HepG2 (cell line): ENCODE measurements at regions not wholly inside any gene's neighbourhood (a gene's known extent, or its start where the extent isn't known, plus 50 kb on each side); places are given as distances from the start of the nearest gene placed in this dataset.

Experiments used
- ATF1 ChIP-seq: IDR thresholded peaks from 2 replicates; pipeline ENCODE4 v1.6.1; 2016; ENCODE audit warnings: mild to moderate bottlenecking, control low read depth
- IRX3 ChIP-seq: sonication (generic); formaldehyde crosslinking; IDR thresholded peaks from 2 replicates; pipeline ENCODE4 v1.8.1; 2023; ENCODE audit warnings: mild to moderate bottlenecking, low read depth, missing genetic modification reagents, borderline replicate concordance
- KAT7 ChIP-seq: IDR thresholded peaks from 2 replicates; pipeline ENCODE4 v1.6.1; 2018; ENCODE audit warnings: borderline replicate concordance, missing compliant biosample characterization
- SAP130 ChIP-seq: IDR thresholded peaks from 2 replicates; pipeline ENCODE4 v1.6.1; 2016; ENCODE audit warnings: low read depth
- ZBTB20 ChIP-seq: sonication (generic); formaldehyde crosslinking; IDR thresholded peaks from 2 replicates; pipeline ENCODE4 v1.8.1; 2023; ENCODE audit warnings: missing genetic modification reagents, low read depth, mild to moderate bottlenecking, borderline replicate concordance
- ZNF296 ChIP-seq: sonication (generic); formaldehyde crosslinking; conservative IDR thresholded peaks from 2 replicates; pipeline ENCODE4 v1.5.0; 2020; ENCODE audit warnings: mild to moderate bottlenecking, missing genetic modification reagents
- ZNF33B ChIP-seq: sonication (generic); formaldehyde crosslinking; IDR thresholded peaks from 2 replicates; pipeline ENCODE4 v1.5.1; 2020; ENCODE audit warnings: mild to moderate bottlenecking, missing genetic modification reagents
- ZNF619 ChIP-seq: sonication (generic); formaldehyde crosslinking; IDR thresholded peaks from 2 replicates; pipeline ENCODE4 v1.4.0; 2020; ENCODE audit warnings: mild to moderate bottlenecking, missing genetic modification reagents
- TF ChIP-seq, protein P1 (sequence below): sonication (generic); formaldehyde crosslinking; IDR thresholded peaks from 2 replicates; pipeline ENCODE4 v1.5.0; 2020; ENCODE audit warnings: missing genetic modification reagents
- TF ChIP-seq, protein P2 (sequence below): sonication (generic); formaldehyde crosslinking; conservative IDR thresholded peaks from 2 replicates; pipeline ENCODE4 v1.4.0; 2020; ENCODE audit warnings: missing genetic modification reagents
- TF ChIP-seq, protein P3 (sequence below): sonication (generic); formaldehyde crosslinking; IDR thresholded peaks from 2 replicates; pipeline ENCODE4 v1.4.0; 2020; ENCODE audit warnings: mild to moderate bottlenecking, missing genetic modification reagents, borderline replicate concordance
- TF ChIP-seq, protein P4 (sequence below): sonication (generic); formaldehyde crosslinking; IDR thresholded peaks from 2 replicates; pipeline ENCODE4 v1.4.0; 2020; ENCODE audit warnings: missing genetic modification reagents
- TF ChIP-seq, protein P5 (sequence below): sonication (generic); formaldehyde crosslinking; IDR thresholded peaks from 2 replicates; pipeline ENCODE4 v1.4.0; 2020; ENCODE audit warnings: missing genetic modification reagents
- TF ChIP-seq, protein P6 (sequence below): IDR thresholded peaks from 2 replicates; pipeline ENCODE4 v1.6.1; 2012; ENCODE audit warnings: low read length, improper control_type of control experiment

DNA sequence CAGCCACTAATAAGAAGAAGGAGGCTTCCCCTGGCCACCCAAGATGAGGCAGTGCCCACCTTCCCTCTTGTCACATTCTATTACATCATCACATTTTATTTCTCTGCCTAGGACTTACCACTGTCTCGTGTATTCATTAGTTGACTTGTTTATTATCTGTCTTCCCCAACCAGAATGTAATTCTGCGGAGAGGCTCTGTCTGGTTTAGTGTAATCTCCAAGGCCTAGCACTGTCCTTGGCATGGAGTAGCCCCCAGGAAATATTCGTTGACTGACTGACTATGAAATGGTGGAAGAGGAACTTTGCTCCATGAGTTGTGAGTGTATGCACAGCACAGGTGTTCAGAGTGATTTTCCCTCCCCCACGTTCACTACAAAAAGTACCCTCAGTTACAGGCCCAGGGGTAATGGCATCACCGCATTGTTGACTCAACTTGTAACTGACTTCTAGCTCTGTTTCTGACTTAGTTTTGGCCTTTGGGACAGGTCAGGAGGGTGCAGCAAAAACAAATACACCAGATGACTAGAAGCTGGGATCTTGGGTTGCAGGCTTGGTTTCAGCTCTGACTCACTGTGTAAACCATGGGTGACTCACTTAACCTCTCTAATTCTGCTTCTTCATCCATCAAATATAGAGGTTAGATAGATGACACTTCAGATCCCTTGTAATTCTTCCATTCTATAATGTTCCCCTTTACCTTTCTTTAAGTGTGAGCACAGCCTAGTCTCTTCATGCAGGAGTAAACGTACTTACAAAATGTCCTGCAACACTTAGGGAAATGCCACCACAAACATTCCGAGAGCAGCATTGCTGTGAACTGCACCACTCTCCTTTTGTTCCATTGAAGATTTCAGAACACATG lies 229.7 kb downstream of the KCNRG start (continued):
- TF ChIP-seq, protein P1, sequence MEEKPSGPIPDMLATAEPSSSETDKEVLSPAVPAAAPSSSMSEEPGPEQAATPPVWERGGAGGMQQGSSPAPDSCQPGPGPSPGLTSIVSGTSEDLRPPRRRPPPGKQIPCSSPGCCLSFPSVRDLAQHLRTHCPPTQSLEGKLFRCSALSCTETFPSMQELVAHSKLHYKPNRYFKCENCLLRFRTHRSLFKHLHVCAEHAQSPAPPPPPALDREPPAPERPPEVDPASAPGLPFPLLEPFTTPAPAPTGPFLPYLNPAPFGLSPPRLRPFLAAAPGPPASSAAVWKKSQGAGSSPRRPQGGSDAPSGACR = no peak; the same call in 1 of the 2 replicates
- TF ChIP-seq SAP130 (CRISPR knock-in tag) (peak; percentile 90), ZNF296 (CRISPR knock-in tag) (no peak), IRX3 (CRISPR knock-in tag) (no peak), ZNF33B (CRISPR knock-in tag) (no peak), KAT7 (CRISPR knock-in tag) (peak; percentile 75; the same call in 1 of the 2 replicates), ATF1 (CRISPR knock-in tag) (0 out of 2 replicates have a peak, but pooled peaks have one; percentile 12), ZNF619 (CRISPR knock-in tag) (peak; percentile 49; the same call in 1 of the 2 replicates), ZBTB20 (CRISPR knock-in tag) (peak; percentile 96)
- TF ChIP-seq, protein P2, sequence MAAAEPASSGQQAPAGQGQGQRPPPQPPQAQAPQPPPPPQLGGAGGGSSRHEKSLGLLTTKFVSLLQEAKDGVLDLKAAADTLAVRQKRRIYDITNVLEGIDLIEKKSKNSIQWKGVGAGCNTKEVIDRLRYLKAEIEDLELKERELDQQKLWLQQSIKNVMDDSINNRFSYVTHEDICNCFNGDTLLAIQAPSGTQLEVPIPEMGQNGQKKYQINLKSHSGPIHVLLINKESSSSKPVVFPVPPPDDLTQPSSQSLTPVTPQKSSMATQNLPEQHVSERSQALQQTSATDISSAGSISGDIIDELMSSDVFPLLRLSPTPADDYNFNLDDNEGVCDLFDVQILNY (CRISPR knock-in tag) = no peak
- TF ChIP-seq, protein P3, sequence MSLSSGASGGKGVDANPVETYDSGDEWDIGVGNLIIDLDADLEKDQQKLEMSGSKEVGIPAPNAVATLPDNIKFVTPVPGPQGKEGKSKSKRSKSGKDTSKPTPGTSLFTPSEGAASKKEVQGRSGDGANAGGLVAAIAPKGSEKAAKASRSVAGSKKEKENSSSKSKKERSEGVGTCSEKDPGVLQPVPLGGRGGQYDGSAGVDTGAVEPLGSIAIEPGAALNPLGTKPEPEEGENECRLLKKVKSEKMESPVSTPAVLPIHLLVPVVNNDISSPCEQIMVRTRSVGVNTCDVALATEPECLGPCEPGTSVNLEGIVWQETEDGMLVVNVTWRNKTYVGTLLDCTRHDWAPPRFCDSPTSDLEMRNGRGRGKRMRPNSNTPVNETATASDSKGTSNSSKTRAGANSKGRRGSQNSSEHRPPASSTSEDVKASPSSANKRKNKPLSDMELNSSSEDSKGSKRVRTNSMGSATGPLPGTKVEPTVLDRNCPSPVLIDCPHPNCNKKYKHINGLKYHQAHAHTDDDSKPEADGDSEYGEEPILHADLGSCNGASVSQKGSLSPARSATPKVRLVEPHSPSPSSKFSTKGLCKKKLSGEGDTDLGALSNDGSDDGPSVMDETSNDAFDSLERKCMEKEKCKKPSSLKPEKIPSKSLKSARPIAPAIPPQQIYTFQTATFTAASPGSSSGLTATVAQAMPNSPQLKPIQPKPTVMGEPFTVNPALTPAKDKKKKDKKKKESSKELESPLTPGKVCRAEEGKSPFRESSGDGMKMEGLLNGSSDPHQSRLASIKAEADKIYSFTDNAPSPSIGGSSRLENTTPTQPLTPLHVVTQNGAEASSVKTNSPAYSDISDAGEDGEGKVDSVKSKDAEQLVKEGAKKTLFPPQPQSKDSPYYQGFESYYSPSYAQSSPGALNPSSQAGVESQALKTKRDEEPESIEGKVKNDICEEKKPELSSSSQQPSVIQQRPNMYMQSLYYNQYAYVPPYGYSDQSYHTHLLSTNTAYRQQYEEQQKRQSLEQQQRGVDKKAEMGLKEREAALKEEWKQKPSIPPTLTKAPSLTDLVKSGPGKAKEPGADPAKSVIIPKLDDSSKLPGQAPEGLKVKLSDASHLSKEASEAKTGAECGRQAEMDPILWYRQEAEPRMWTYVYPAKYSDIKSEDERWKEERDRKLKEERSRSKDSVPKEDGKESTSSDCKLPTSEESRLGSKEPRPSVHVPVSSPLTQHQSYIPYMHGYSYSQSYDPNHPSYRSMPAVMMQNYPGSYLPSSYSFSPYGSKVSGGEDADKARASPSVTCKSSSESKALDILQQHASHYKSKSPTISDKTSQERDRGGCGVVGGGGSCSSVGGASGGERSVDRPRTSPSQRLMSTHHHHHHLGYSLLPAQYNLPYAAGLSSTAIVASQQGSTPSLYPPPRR (CRISPR knock-in tag) = peak; percentile 92
- TF ChIP-seq, protein P4, sequence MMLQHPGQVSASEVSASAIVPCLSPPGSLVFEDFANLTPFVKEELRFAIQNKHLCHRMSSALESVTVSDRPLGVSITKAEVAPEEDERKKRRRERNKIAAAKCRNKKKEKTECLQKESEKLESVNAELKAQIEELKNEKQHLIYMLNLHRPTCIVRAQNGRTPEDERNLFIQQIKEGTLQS = peak; percentile 98
- TF ChIP-seq, protein P5, sequence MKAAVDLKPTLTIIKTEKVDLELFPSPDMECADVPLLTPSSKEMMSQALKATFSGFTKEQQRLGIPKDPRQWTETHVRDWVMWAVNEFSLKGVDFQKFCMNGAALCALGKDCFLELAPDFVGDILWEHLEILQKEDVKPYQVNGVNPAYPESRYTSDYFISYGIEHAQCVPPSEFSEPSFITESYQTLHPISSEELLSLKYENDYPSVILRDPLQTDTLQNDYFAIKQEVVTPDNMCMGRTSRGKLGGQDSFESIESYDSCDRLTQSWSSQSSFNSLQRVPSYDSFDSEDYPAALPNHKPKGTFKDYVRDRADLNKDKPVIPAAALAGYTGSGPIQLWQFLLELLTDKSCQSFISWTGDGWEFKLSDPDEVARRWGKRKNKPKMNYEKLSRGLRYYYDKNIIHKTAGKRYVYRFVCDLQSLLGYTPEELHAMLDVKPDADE (CRISPR knock-in tag) = no peak
- TF ChIP-seq, protein P6, sequence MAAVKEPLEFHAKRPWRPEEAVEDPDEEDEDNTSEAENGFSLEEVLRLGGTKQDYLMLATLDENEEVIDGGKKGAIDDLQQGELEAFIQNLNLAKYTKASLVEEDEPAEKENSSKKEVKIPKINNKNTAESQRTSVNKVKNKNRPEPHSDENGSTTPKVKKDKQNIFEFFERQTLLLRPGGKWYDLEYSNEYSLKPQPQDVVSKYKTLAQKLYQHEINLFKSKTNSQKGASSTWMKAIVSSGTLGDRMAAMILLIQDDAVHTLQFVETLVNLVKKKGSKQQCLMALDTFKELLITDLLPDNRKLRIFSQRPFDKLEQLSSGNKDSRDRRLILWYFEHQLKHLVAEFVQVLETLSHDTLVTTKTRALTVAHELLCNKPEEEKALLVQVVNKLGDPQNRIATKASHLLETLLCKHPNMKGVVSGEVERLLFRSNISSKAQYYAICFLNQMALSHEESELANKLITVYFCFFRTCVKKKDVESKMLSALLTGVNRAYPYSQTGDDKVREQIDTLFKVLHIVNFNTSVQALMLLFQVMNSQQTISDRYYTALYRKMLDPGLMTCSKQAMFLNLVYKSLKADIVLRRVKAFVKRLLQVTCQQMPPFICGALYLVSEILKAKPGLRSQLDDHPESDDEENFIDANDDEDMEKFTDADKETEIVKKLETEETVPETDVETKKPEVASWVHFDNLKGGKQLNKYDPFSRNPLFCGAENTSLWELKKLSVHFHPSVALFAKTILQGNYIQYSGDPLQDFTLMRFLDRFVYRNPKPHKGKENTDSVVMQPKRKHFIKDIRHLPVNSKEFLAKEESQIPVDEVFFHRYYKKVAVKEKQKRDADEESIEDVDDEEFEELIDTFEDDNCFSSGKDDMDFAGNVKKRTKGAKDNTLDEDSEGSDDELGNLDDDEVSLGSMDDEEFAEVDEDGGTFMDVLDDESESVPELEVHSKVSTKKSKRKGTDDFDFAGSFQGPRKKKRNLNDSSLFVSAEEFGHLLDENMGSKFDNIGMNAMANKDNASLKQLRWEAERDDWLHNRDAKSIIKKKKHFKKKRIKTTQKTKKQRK = no peak; the same call in 1 of the 2 replicates
